Chondrocyte (in vitro differentiated cells): ENCODE measurements at regions not wholly inside any gene's neighbourhood (a gene's known extent, or its start where the extent isn't known, plus 50 kb on each side); places are given as distances from the start of the nearest gene placed in this dataset.

Source experiments
- DNase-seq: peaks from one replicate; pipeline ENCODE4 v3.0.0; 2021; ENCODE audit warnings: mixed read lengths, low spot score
- H3K27ac Mint-ChIP-seq: one replicate; pipeline ENCODE4 v1.8.0; 2021; ENCODE audit warnings: mild to moderate bottlenecking, moderate library complexity, mixed read lengths; ENCODE audit not compliant: unreplicated experiment
- H3K27me3 Mint-ChIP-seq: 2 replicates; pipeline ENCODE4 v1.8.0; 2021; ENCODE audit warnings: low read depth, mixed read lengths
- H3K36me3 Mint-ChIP-seq: 2 replicates; pipeline ENCODE4 v1.8.0; 2021; ENCODE audit warnings: low read depth, mixed read lengths
- H3K4me1 Mint-ChIP-seq: 2 replicates; pipeline ENCODE4 v1.8.0; 2021; ENCODE audit warnings: low read depth, mild to moderate bottlenecking, mixed read lengths
- H3K4me3 Mint-ChIP-seq: one replicate; pipeline ENCODE4 v1.8.0; 2021; ENCODE audit warnings: mild to moderate bottlenecking, moderate library complexity, mixed read lengths; ENCODE audit not compliant: unreplicated experiment
- H3K9me3 Mint-ChIP-seq: 2 replicates; pipeline ENCODE4 v1.8.0; 2021; ENCODE audit warnings: low read depth, mixed read lengths
- TF ChIP-seq, protein P1 (sequence below): fragments of 200-600 bp; sonication (generic); IDR thresholded peaks from 2 replicates; pipeline ENCODE4 v1.5.0; 2021; ENCODE audit warnings: antibody characterized with exemption, mild to moderate bottlenecking, moderate library complexity

DNA sequence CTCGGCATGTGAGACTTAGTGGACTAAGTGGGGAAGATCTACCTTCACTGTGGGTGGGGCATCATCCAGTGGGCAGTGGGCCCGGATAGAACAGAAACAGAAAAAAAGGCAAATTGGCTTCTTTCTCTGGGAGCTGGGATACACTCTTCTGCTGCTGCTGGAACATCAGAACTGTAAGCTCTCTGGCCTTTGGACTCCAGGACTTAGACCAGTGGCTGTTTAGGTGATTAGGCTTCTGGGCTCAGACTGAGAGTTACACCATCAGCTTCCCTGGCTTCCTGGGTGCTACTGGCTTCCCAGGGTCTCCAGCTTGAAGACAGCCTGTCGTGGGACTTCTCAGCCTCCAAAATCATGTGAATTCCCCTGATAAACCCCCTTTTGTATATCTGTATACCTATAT, 122.7 kb upstream of the SLC28A3 start:
- Mint-ChIP-seq H3K4me1 (no peaks in the 10 kb centered on the region), H3K27ac (no peak overlapping the region), H3K36me3 (peaks cover under 1% of the 10 kb centered on the region), H3K9me3 (peaks cover 6% of the 10 kb centered on the region), H3K4me3 (no peak overlapping the region), H3K27me3 (peaks cover 13% of the 10 kb centered on the region)
- TF ChIP-seq, protein P1, sequence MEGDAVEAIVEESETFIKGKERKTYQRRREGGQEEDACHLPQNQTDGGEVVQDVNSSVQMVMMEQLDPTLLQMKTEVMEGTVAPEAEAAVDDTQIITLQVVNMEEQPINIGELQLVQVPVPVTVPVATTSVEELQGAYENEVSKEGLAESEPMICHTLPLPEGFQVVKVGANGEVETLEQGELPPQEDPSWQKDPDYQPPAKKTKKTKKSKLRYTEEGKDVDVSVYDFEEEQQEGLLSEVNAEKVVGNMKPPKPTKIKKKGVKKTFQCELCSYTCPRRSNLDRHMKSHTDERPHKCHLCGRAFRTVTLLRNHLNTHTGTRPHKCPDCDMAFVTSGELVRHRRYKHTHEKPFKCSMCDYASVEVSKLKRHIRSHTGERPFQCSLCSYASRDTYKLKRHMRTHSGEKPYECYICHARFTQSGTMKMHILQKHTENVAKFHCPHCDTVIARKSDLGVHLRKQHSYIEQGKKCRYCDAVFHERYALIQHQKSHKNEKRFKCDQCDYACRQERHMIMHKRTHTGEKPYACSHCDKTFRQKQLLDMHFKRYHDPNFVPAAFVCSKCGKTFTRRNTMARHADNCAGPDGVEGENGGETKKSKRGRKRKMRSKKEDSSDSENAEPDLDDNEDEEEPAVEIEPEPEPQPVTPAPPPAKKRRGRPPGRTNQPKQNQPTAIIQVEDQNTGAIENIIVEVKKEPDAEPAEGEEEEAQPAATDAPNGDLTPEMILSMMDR: no peak
- no peak for DNase-seq

DNA sequence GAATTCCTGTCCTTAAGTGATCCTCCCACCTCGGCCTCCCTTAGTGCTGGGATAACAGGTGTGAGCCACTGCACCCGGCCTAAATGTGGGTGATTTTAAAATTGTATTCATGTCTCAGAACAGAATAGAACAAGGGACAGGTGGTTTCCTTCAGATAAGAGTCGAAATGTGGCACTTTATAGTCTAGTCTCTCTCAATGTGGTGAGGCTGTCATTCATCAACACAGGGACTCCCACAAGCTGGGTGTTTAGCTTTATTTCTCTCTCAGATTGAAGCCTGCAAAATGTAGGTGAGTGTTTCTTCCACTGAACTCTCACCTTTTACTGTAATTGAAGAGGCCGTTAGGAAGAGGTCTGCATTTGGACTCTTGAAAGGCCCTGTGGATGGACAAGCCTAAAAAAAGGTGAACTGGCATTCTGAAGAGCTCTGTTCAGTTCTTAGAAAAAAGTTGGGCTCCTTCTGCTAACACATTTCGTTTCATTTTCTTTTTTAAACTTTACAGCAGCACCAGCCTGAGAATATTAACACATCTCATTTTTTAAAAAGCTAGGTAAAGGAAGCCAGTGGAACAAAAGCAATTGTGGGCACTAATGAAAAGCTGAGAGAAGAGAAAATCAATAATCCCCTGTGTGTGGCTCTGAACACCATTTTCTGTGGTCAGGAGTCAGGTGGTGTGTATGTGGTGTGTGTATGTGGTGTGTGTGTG, 126.2 kb upstream of the SLC28A3 start:
- no peaks in the 10 kb centered on the region for H3K9me3 Mint-ChIP-seq
- H3K27me3 Mint-ChIP-seq: peaks cover 10% of the 10 kb centered on the region
- DNase-seq: no peak
- H3K36me3 Mint-ChIP-seq: no peaks in the 10 kb centered on the region
- H3K4me1 Mint-ChIP-seq: no peaks in the 10 kb centered on the region
- no peak overlapping the region for H3K27ac Mint-ChIP-seq
- TF ChIP-seq, protein P1: no peak
- no peak overlapping the region for H3K4me3 Mint-ChIP-seq

DNA sequence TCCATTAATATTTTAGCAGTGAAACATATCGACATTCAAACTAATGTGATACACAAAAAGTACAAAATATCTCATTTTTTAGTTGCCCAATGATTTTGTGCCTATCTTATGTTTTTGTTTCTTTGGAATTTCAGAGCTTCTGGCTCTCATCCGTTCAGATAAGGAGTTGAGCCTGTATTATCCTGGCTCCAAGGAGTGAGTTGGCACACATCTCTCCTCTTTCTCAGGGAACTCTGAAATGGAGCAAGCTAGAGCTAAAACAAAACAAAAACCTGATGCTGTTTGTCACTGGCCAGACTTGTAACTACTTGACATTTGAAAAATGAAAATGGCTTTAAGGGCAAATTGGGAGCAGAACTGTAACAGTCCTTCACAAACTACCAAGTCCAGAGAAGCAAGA, 131.3 kb upstream of the SLC28A3 start:
- H3K27ac Mint-ChIP-seq: no peak overlapping the region
- H3K27me3 Mint-ChIP-seq: peaks cover 3% of the 10 kb centered on the region
- no peak for DNase-seq
- H3K36me3 Mint-ChIP-seq: no peaks in the 10 kb centered on the region
- no peaks in the 10 kb centered on the region for H3K4me1 Mint-ChIP-seq
- H3K4me3 Mint-ChIP-seq: no peak overlapping the region
- H3K9me3 Mint-ChIP-seq: no peaks in the 10 kb centered on the region
- TF ChIP-seq, protein P1: no peak

DNA sequence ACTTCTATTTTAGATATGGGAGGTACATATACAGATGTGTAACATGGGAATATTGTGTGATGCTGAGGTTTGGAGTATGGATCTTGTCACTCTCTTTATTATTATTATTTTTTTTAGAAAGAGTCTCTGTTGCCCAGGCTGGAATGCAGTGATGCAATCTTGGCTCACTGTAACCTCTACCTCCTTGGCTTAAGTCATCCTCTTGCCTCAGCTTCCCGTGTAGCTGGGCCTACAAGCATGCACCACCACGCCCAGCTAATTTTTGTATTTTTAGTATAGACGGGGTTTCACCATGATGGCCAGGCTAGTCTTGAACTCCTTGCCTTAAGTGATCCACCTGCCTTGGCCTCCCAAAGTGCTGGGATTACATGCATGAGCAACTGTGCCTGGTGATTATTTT, 138.4 kb upstream of the SLC28A3 start:
- no peak for DNase-seq
- TF ChIP-seq, protein P1: no peak
- H3K27me3 Mint-ChIP-seq: peaks cover 2% of the 10 kb centered on the region
- no peak overlapping the region for H3K4me3 Mint-ChIP-seq
- no peaks in the 10 kb centered on the region for H3K36me3 Mint-ChIP-seq
- no peaks in the 10 kb centered on the region for H3K4me1 Mint-ChIP-seq
- H3K9me3 Mint-ChIP-seq: no peaks in the 10 kb centered on the region
- no peak overlapping the region for H3K27ac Mint-ChIP-seq

DNA sequence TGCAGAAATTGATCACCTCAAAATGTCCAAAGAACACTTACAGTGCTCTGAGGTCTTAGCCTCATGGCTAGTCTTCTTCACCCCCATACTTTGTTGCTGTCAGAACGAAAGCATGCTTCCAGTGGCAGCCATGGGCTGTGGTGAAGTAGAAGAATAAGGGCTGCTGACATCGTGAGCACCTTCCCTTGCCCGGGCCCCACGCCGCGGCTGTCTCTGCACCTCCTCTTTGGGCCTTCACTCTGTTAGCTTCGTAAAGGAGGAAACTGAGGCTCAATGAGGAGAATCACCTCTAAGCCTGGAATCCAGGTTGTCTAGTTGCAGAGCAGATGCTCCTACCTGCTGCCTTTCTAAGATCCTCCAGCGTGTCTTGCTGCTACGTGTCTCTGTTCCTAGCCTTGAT, 139.5 kb upstream of the SLC28A3 start:
- Mint-ChIP-seq H3K9me3 (no peaks in the 10 kb centered on the region), H3K27me3 (no peaks in the 10 kb centered on the region), H3K27ac (no peak overlapping the region), H3K36me3 (no peaks in the 10 kb centered on the region), H3K4me1 (no peaks in the 10 kb centered on the region), H3K4me3 (no peak overlapping the region)
- no peak for DNase-seq
- TF ChIP-seq, protein P1: no peak
